Suprapubic skin (tissue), 4 donors: ENCODE measurements at regions not wholly inside any gene's neighbourhood (a gene's known extent, or its start where the extent isn't known, plus 50 kb on each side); places are given as distances from the start of the nearest gene placed in this dataset.

ENCODE experiments used
- CTCF ChIP-seq, 2 donors: fragments of 200-600 bp in 1 of 2; fragments of 450-650 bp in 1 of 2; sonication (generic) in 1 of 2; IDR thresholded peaks; one replicate each; pipeline ENCODE4 v1.5.1; 2016 to 2019; ENCODE audit warnings: antibody characterized with exemption in 2 of 2, mild to moderate bottlenecking in 1 of 2, moderate library complexity in 1 of 2
- POLR2A ChIP-seq, 2 donors: fragments of 450-650 bp; IDR thresholded peaks; one replicate each; pipeline ENCODE4 v1.6.1; 2017; ENCODE audit warnings: antibody characterized with exemption in 2 of 2, mild to moderate bottlenecking in 2 of 2, moderate library complexity in 2 of 2
- POLR2AphosphoS5 ChIP-seq, 3 donors: sonication (generic); formaldehyde crosslinking; IDR thresholded peaks; one replicate each; pipeline ENCODE4 v1.6.1; 2017; ENCODE audit warnings: antibody characterized with exemption in 3 of 3

- TF ChIP-seq CTCF (IDR thresholded peaks at IDR 0.05), result no peak
- TF ChIP-seq POLR2AphosphoS5 (IDR thresholded peaks at IDR 0.05), result no peak
- no peak for TF ChIP-seq POLR2A (IDR thresholded peaks at IDR 0.05)
These were observed 166.3 kb downstream of the DDX1 start for GRCh38 chr2:15757820-15758586.
